CD4-positive, alpha-beta T cell (primary cell): ENCODE measurements at regions not wholly inside any gene's neighbourhood (a gene's known extent, or its start where the extent isn't known, plus 50 kb on each side); places are given as distances from the start of the nearest gene placed in this dataset.

Experiments used
- ATAC-seq: fragments of 200-7000 bp; cut with Tn5 transposase; one replicate; pipeline ENCODE4 v1.10.0; 2022; ENCODE audit warnings: mild to moderate bottlenecking; ENCODE audit not compliant: poor library complexity
- CTCF ChIA-PET: fragments of 350-600 bp; sonication (Branson Sonifier 250); formaldehyde crosslinking; loops from one replicate; lab custom pipeline; 2021; ENCODE audit warnings: antibody characterized with exemption, inconsistent platforms; lab: Charles Lee
- POLR2A ChIA-PET: fragments of 350-600 bp; sonication (Branson Sonifier 250); formaldehyde crosslinking; loops from one replicate; lab custom pipeline; 2021; ENCODE audit warnings: antibody characterized with exemption, inconsistent platforms; lab: Charles Lee
- DNase-seq, 14 experiments: peaks; one replicate each; pipeline ENCODE4 v3.0.0-alpha.2; 2013 to 2020; ENCODE audit warnings: mixed read lengths in 2 of 14
- H3K27ac ChIP-seq, 2 donors: one replicate each; pipeline versions ENCODE4 v1.5.1 to v1.7.0; 2013; ENCODE audit warnings: low read length in 2 of 2, low read depth in 1 of 2, mild to moderate bottlenecking in 1 of 2
- H3K27me3 ChIP-seq, 2 experiments: 1 replicate in 1 of 2; 2 replicates in 1 of 2; pipeline versions ENCODE4 v1.6.1 to v1.7.0; 2013; ENCODE audit warnings: low read length in 2 of 2, control low read depth in 1 of 2, mild to moderate bottlenecking in 1 of 2, moderate library complexity in 1 of 2; ENCODE audit not compliant: insufficient read depth in 2 of 2, control insufficient read depth in 1 of 2
- H3K36me3 ChIP-seq: one replicate; pipeline ENCODE4 v1.6.1; 2013; ENCODE audit warnings: low read length, control low read depth; ENCODE audit not compliant: insufficient read depth
- H3K4me1 ChIP-seq: one replicate; pipeline ENCODE4 v1.6.1; 2013; ENCODE audit warnings: low read length, control low read depth; ENCODE audit not compliant: insufficient read depth
- H3K4me3 ChIP-seq: one replicate; pipeline ENCODE4 v1.5.1; 2013; ENCODE audit warnings: mild to moderate bottlenecking, low read length, moderate library complexity
- H3K9me3 ChIP-seq, 2 experiments: 1 replicate in 1 of 2; 2 replicates in 1 of 2; pipeline versions ENCODE4 v1.6.1 to v1.7.0; 2013; ENCODE audit warnings: low read length in 2 of 2, mild to moderate bottlenecking in 2 of 2, control low read depth in 1 of 2, moderate library complexity in 1 of 2; ENCODE audit not compliant: control insufficient read depth in 1 of 2, insufficient read depth in 1 of 2
- H3K27ac Mint-ChIP-seq: one replicate; pipeline ENCODE4 v1.8.0; 2020; ENCODE audit warnings: mixed read lengths
- H3K27me3 Mint-ChIP-seq: one replicate; pipeline ENCODE4 v1.8.0; 2021; ENCODE audit warnings: mixed read lengths
- H3K36me3 Mint-ChIP-seq: one replicate; pipeline ENCODE4 v1.8.0; 2021; ENCODE audit warnings: low read depth, mixed read lengths
- H3K4me1 Mint-ChIP-seq: one replicate; pipeline ENCODE4 v1.8.0; 2021; ENCODE audit warnings: low read depth, mixed read lengths
- H3K4me3 Mint-ChIP-seq: one replicate; pipeline ENCODE4 v1.8.0; 2020; ENCODE audit warnings: mild to moderate bottlenecking, mixed read lengths
- H3K9me3 Mint-ChIP-seq: one replicate; pipeline ENCODE4 v1.8.0; 2020; ENCODE audit warnings: mixed read lengths
- CTCF ChIP-seq: fragments of 200-600 bp; IDR thresholded peaks from one replicate; pipeline ENCODE4 v1.8.0; 2022; ENCODE audit warnings: antibody characterized with exemption, mild to moderate bottlenecking
- intact Hi-C, 2 experiments: fragments of 100-400 bp; cut with DNase I in 1 of 2; cut with micrococcal nuclease in 1 of 2; formaldehyde crosslinking; loops; one replicate each; pipeline versions ENCODE4 v1.15.1 to v1.9.0; 2023 to 2025; cut with DNase I, micrococcal nuclease

- H3K4me1 Mint-ChIP-seq = no peaks in the 10 kb centered on the region
- H3K9me3 Mint-ChIP-seq = no peaks in the 10 kb centered on the region
- Histone ChIP-seq H3K27ac (no peak overlapping the region), H3K36me3 (no peaks in the 10 kb centered on the region), H3K4me3 (no peak overlapping the region), H3K9me3 (no peaks in the 10 kb centered on the region), H3K4me1 (no peaks in the 10 kb centered on the region), H3K27me3 (no peaks in the 10 kb centered on the region)
- H3K36me3 Mint-ChIP-seq = no peaks in the 10 kb centered on the region
- H3K27ac Mint-ChIP-seq = no peak overlapping the region
- H3K4me3 Mint-ChIP-seq = no peak overlapping the region
- TF ChIP-seq CTCF = no peak
- ChIA-PET POLR2A (no interaction called here), CTCF (no interaction called here)
- intact Hi-C loops = no loop called here
- DNase-seq = no peak
- ATAC-seq = no peak
- no peaks in the 10 kb centered on the region for H3K27me3 Mint-ChIP-seq
Measured at GRCh38 chrX:146181858-146182257, 364.2 kb downstream of the SLITRK2 start.

- H3K9me3 Mint-ChIP-seq = no peaks in the 10 kb centered on the region
- no peaks in the 10 kb centered on the region for H3K36me3 Mint-ChIP-seq
- DNase-seq (no peak), ATAC-seq (no peak)
- Histone ChIP-seq H3K4me3 (no peak overlapping the region), H3K27me3 (no peaks in the 10 kb centered on the region), H3K27ac (no peak overlapping the region), H3K4me1 (no peaks in the 10 kb centered on the region), H3K9me3 (no peaks in the 10 kb centered on the region), H3K36me3 (no peaks in the 10 kb centered on the region)
- no peak for TF ChIP-seq CTCF
- intact Hi-C loops = no loop called here
- no peak overlapping the region for H3K27ac Mint-ChIP-seq
- POLR2A ChIA-PET = no interaction called here
- H3K4me3 Mint-ChIP-seq = no peak overlapping the region
- CTCF ChIA-PET = no interaction called here
- no peaks in the 10 kb centered on the region for H3K4me1 Mint-ChIP-seq
- no peaks in the 10 kb centered on the region for H3K27me3 Mint-ChIP-seq
Measured at GRCh38 chrX:146186540-146186939, 368.9 kb downstream of the SLITRK2 start.

- no peaks in the 10 kb centered on the region for H3K36me3 Mint-ChIP-seq
- no peak overlapping the region for H3K4me3 Mint-ChIP-seq
- no peaks in the 10 kb centered on the region for H3K4me1 Mint-ChIP-seq
- H3K27me3 Mint-ChIP-seq = no peaks in the 10 kb centered on the region
- DNase-seq = no peak
- no peaks in the 10 kb centered on the region for H3K36me3 ChIP-seq
- no peaks in the 10 kb centered on the region for H3K9me3 Mint-ChIP-seq
- H3K27me3 ChIP-seq = no peaks in the 10 kb centered on the region
- ChIA-PET POLR2A (no interaction called here), CTCF (no interaction called here)
- no peaks in the 10 kb centered on the region for H3K4me1 ChIP-seq
- no peak for ATAC-seq
- no peak overlapping the region for H3K27ac Mint-ChIP-seq
- H3K9me3 ChIP-seq = no peaks in the 10 kb centered on the region
- no peak overlapping the region for H3K4me3 ChIP-seq
- intact Hi-C loops = no loop called here
- TF ChIP-seq CTCF = no peak
- H3K27ac ChIP-seq = no peak overlapping the region
Measured at GRCh38 chrX:146189371-146189770, 371.7 kb downstream of the SLITRK2 start.
